Hepatocyte (in vitro differentiated cells): ENCODE measurements at regions not wholly inside any gene's neighbourhood (a gene's known extent, or its start where the extent isn't known, plus 50 kb on each side); places are given as distances from the start of the nearest gene placed in this dataset.

Experiments
- CTCF ChIP-seq: fragments of 200-600 bp; sonication (generic); IDR thresholded peaks from 2 replicates; pipeline ENCODE4 v1.5.1; 2016; ENCODE audit warnings: antibody characterized with exemption, mild to moderate bottlenecking; ENCODE audit not compliant: poor library complexity
- EZH2 ChIP-seq: fragments of 200-600 bp; sonication (generic); IDR thresholded peaks from 2 replicates; pipeline ENCODE4 v1.6.1; 2016; ENCODE audit warnings: antibody characterized with exemption, mild to moderate bottlenecking, borderline replicate concordance

- TF ChIP-seq CTCF, result no peak
- no peak for TF ChIP-seq EZH2
These were observed 65.4 kb upstream of the ASAP2 start for GRCh38 chr2:9141091-9141667.
